Transverse colon (tissue), 4 donors: ENCODE measurements at regions not wholly inside any gene's neighbourhood (a gene's known extent, or its start where the extent isn't known, plus 50 kb on each side); places are given as distances from the start of the nearest gene placed in this dataset.

Source experiments
- CTCF ChIP-seq, 5 experiments: fragments of 200-600 bp in 3 of 5; fragments of 450-650 bp in 2 of 5; sonication (generic) in 3 of 5; IDR thresholded peaks; 1 replicate in 2 of 5; 2 replicates in 3 of 5; pipeline ENCODE4 v1.5.1; 2016 to 2017; ENCODE audit warnings: antibody characterized with exemption in 5 of 5, inconsistent platforms in 3 of 5, mild to moderate bottlenecking in 2 of 5, moderate library complexity in 1 of 5
- POLR2AphosphoS5 ChIP-seq, 3 donors: sonication (generic); formaldehyde crosslinking; IDR thresholded peaks; one replicate each; pipeline ENCODE4 v1.6.1; 2016; ENCODE audit warnings: antibody characterized with exemption in 3 of 3

GRCh38 chr5:103397739-103398581 is 139.4 kb downstream of the MACIR start:
- no peak for TF ChIP-seq POLR2AphosphoS5 (IDR thresholded peaks at IDR 0.05)
- no peak for TF ChIP-seq CTCF (IDR thresholded peaks at IDR 0.05)
